ENCODE measurements at regions not wholly inside any gene's neighbourhood (a gene's known extent, or its start where the extent isn't known, plus 50 kb on each side); places are given as distances from the start of the nearest gene placed in this dataset.

DNA sequence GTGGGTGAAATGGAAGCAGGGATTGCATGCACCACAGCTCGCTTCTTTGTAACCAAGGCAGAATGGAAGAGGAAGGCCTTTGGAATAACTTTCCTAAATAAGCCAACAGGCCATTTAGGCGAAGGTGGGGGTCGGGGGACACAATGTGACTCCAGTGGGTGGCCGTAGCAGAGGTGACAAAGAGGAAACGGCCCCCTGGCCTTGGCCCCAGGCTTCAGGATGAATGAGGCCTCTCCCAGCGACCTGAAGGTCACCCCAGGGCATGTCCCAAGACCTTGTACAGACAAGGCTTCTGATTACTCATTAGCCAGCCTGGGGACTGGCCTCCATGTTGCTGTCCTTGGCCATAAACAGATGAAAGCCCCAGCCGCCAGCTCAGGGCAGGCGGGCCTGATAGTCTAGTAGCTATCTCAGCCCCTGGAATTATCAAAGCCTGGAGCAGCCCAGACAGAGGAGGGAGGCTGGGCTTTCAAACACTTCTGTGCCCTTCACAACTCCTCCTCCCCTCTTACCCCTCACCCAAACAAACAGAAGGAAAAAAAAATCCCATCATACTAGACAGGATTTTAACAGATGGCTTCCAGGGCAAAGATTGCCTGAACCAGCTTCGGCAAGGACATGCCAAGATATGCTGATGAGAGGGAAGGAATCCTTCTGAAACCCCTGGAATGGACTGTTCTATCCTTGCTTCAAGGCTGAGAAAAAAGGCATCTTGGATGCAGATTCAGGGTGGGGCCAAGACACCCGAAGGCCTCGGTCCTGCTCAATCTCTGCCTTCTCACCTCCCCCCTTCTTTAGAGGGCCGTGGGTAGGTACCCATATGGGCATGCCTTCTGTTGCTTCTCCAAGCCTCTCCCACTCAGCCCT lies 142.3 kb upstream of the PARP11 start:
- DNase-seq (ENCODE audit: low read depth), result no peak

- DNase-seq (ENCODE audit: low read depth), result no peak
These were observed 141.6 kb upstream of the PARP11 start for GRCh38 chr12:4014858-4015224.

- no peak for DNase-seq (ENCODE audit: low read depth)
These were observed 141.2 kb upstream of the PARP11 start for GRCh38 chr12:4014444-4014843.

GRCh38 chr12:4012977-4013968 lies 140.1 kb upstream of the PARP11 start:
- DNase-seq (ENCODE audit: low read depth), result no peak

- no peak for DNase-seq (ENCODE audit: low read depth)
These were observed 138.9 kb upstream of the PARP11 start for GRCh38 chr12:4012073-4012472.

- no peak for DNase-seq (ENCODE audit: low read depth)
These were observed 138.4 kb upstream of the PARP11 start for GRCh38 chr12:4011597-4011996.

DNA sequence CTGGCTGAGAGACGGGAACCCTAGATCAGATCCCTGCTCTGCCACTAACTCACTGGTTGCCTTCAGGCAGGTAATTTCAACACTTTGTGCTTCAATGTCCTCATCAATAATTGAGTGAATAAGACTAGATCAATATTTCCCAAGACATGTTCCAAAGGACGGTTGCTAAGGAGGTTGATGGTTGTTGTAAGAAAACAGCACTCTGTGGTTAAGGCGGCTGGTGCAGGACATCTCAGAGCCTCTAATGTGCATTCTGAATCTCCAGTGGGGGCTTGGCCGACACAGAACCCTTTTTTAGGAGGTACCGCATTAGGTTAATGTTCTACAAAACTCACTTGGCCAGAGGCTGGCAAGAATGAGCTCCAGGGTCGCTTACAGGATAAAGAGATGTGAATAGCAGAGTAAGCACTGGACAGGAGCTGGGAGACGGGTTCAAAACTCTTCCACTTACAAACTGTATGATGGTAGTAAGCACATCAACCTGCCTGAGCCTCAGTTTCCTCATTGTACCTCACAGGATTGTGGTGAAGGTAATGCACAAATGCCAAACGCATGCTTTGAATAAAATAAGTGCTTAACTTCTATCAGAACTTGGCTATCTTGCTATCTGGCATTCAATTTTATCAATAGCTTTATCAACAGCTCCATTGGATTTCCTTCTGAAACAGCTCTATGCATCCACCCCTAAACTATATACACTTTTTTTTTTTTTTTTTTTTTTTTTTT lies 136.9 kb upstream of the PARP11 start:
- DNase-seq (ENCODE audit: low read depth), result no peak

DNA sequence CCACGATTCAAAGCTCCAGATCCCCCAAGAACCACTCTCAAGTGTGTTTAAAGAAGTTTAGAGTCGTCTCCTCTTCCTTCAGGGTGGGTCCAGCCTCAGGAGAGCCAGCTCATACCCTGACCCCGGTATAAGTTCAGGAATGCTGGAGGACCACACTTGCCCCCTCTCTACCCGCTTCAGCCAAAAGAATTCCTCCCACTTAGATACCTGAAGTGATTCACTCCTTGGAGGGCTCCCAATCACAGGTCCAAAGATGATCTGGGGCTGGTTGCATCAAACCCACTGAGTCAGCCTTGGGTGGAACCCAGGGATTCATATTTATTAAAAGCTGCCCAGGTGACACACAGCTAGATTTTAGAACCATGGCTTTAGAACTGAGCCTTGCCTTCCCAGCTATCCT lies 133.5 kb upstream of the PARP11 start:
- no peak for DNase-seq (ENCODE audit: low read depth)

DNA sequence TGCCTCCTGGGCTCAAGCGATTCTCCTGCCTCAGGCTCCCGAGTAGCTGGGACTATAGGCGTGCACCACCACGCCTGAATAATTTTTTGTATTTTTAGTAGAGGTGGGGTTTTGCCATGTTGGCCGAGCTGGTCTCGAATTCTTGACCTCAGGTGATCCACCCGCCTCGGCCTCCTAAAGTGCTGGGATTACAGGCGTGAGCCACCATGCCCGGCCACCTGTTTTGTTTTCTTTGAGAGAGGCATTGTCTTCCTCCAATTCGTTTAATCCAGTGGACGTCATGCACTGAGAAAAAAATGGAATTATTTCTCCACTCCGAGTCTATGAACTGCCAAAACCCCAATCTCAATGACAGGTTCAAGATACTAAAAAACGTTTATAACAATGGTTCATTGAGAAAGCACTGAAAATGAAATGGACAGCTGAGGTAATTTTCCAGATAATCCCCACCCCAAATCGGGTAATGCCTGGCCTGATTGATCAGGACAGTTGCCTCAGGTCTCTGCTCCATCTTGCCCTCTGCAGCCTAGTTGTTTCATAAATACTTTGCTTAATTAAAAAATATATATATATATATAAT lies 132.7 kb upstream of the PARP11 start:
- DNase-seq (ENCODE audit: low read depth), result no peak

DNA sequence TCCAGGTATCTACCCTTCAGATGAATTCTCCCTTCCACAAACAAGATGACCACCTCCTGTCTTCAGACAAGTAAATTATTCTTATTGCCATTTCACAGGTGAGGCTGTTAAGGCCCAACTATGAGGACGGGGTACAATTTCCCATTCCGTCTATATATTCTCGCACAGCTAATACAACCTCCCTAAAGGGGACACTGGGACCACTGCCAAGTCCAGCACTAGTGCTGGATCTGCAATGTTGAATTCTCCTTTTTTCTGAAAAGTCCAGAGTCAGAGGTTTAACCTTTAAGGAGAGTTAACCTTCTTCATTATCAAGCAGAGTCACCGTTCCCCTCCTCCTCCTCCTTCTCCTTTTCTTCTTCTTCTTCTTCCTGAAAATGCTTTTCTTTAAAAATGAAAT lies 130.4 kb upstream of the PARP11 start:
- DNase-seq (ENCODE audit: low read depth), result no peak

GRCh38 chr12:4002601-4003000 lies 129.4 kb upstream of the PARP11 start:
- no peak for DNase-seq (ENCODE audit: low read depth)

GRCh38 chr12:4001841-4002240 lies 128.6 kb upstream of the PARP11 start:
- no peak for DNase-seq (ENCODE audit: low read depth)

- DNase-seq (ENCODE audit: low read depth), result no peak
These were observed 127.8 kb upstream of the PARP11 start for GRCh38 chr12:4001031-4001430.

DNA sequence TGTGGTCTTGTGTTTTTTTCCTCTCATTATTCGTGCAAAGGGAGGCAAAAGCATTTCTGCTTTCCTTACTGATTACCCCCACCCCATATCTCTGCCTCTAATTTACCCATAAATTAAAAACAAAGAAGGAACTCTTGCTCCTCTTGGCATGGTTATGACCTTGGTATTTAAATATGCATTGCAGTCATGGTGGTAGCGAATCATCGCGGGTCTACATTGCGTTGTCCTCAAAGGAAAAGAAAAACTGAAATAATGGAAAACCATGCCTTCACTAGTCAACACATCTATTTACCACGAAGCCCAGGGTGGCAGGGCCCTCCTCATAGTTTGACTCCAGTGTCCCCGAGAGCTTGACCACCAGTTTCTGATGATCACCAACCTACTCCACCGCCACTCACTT lies 126.7 kb upstream of the PARP11 start:
- DNase-seq (ENCODE audit: low read depth), result no peak

GRCh38 chr12:3998968-3999792 lies 126.0 kb upstream of the PARP11 start:
- DNase-seq (ENCODE audit: low read depth), result no peak

DNA sequence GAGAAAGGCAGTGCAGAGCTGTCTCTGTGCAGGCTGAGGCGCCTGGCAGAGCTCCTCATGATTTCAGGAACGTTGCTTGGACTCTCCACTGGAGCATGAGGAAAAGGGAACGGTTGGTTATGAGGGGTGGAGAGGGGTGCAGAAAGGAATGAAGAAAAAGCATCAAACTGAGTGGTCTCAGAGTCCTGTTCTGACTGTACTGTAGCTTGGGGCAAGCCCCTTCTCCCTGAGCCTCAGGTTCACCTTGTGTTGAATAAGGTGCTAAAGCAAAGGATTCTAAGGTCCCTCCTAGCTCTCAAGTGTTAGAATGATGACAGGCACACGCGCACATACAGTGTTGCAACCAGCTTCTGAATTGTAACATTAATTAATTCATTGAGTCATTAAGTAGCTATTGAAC lies 125.2 kb upstream of the PARP11 start:
- no peak for DNase-seq (ENCODE audit: low read depth)

GRCh38 chr12:3996322-3996721 lies 123.1 kb upstream of the PARP11 start:
- DNase-seq (ENCODE audit: low read depth), result no peak

DNA sequence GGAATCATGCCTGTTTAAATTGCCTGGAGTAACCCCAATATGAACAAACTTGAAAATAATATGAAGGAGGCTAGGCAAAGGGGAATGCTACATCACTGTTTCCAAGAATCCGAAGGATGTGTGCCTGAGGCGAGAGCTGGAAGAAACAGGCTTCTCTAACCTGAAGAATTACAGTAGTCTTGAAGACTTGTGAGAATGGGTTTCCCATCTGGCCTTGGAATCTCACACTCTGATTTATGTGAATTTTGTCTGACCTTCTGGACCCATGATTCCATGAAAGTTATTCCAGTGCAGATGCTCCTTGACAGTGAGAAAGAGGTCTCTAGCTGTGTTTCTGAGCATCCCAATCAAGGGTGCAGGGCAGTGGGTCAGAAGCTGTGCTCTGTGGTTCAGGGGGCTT lies 122.1 kb upstream of the PARP11 start:
- no peak for DNase-seq (ENCODE audit: low read depth)

GRCh38 chr12:3994500-3994899 lies 121.3 kb upstream of the PARP11 start:
- no peak for DNase-seq (ENCODE audit: low read depth)

DNA sequence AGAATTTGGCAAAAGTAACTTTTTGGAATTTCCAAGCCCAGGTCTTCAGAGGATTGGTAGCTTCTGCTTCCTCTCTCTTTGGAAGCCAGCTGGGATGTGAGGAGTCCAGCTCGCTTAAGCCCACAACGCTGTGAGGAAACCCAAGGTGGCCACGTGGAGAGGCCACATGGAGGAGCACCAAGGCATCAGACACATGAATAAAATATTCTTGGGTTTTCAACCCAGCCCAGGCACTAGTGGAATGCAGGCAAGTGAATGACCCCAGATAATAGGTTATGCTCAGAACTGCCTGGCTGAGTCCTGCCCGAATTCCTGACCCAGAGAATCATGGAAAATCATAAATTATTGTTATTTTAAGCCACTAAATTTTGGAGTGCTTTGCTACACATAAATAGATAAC lies 119.7 kb upstream of the PARP11 start:
- no peak for DNase-seq (ENCODE audit: low read depth)
